ENCODE measurements at regions not wholly inside any gene's neighbourhood (a gene's known extent, or its start where the extent isn't known, plus 50 kb on each side); places are given as distances from the start of the nearest gene placed in this dataset.

GRCh38 chr3:64748244-64748904, 60.6 kb upstream of the ADAMTS9 start:
- no peaks in the 10 kb centered on the region for H3K27me3 ChIP-seq
- 30% methylated on average over 6 of the region's 6 CpGs for WGBS
- H3K4me3 ChIP-seq = no peak overlapping the region
- intact Hi-C loops (cut with DNase I) = loop anchor here (10.0 kb wide), 1 partner anchor 214 kb away; no protein-coding TSS in a partner anchor
- no peaks in the 10 kb centered on the region for H3K9me3 ChIP-seq
- peaks cover 0 to 42% (median 34%) of the 10 kb centered on the region in 4 donors for H3K4me1 ChIP-seq
- TF ChIP-seq CTCF (IDR thresholded peaks at IDR 0.05) (no peak), POLR2AphosphoS5 (IDR thresholded peaks at IDR 0.05) (peak in 1 of 2 donors; percentile 15)
- no peak for DNase-seq (ENCODE audit: extremely low spot score)
- no peaks in the 10 kb centered on the region for H3K36me3 ChIP-seq
- H3K27ac ChIP-seq (replicated peaks in 1 of 4) = peak overlapping the region in 3 of 4 donors; percentile 22 to 57 (median 51)

GRCh38 chr3:64747679-64748078, 59.9 kb upstream of the ADAMTS9 start:
- Histone ChIP-seq H3K27me3 (no peaks in the 10 kb centered on the region), H3K36me3 (no peaks in the 10 kb centered on the region), H3K4me1 (peaks cover 0 to 41% (median 37%) of the 10 kb centered on the region in 4 donors), H3K9me3 (no peaks in the 10 kb centered on the region), H3K4me3 (no peak overlapping the region), H3K27ac (replicated peaks in 1 of 4) (peak overlapping the region in 3 of 4 donors; percentile 22 to 57 (median 51))
- TF ChIP-seq POLR2AphosphoS5 (IDR thresholded peaks at IDR 0.05) (no peak), POLR2A (IDR thresholded peaks at IDR 0.05; ENCODE audit: low read depth) (no peak), EP300 (IDR thresholded peaks at IDR 0.05) (no peak), CTCF (IDR thresholded peaks at IDR 0.05) (no peak)
- WGBS = 64% methylated on average over 4 of the region's 4 CpGs
- DNase-seq (ENCODE audit: extremely low spot score) = no peak
- intact Hi-C loops (cut with DNase I) = loop anchor here (10.0 kb wide), 1 partner anchor 213 kb away; no protein-coding TSS in a partner anchor

- no peaks in the 10 kb centered on the region for H3K9me3 ChIP-seq
- intact Hi-C loops (cut with DNase I) = loop anchor here (10.0 kb wide), 1 partner anchor 209 kb away; no protein-coding TSS in a partner anchor
- no peaks in the 10 kb centered on the region for H3K36me3 ChIP-seq
- H3K4me1 ChIP-seq = peaks cover 0 to 55% (median 52%) of the 10 kb centered on the region in 4 donors
- no peak for DNase-seq (ENCODE audit: extremely low spot score)
- TF ChIP-seq EP300 (IDR thresholded peaks at IDR 0.05) (no peak), CTCF (IDR thresholded peaks at IDR 0.05) (no peak), POLR2A (IDR thresholded peaks at IDR 0.05; ENCODE audit: low read depth) (no peak), POLR2AphosphoS5 (IDR thresholded peaks at IDR 0.05) (no peak)
- H3K27ac ChIP-seq (replicated peaks in 1 of 4) = peak overlapping the region in 3 of 4 donors; percentile 10 to 41 (median 22)
- no peaks in the 10 kb centered on the region for H3K27me3 ChIP-seq
- 72% methylated on average over 4 of the region's 4 CpGs for WGBS
- no peak overlapping the region for H3K4me3 ChIP-seq
Measured at GRCh38 chr3:64743887-64744243, 56.1 kb upstream of the ADAMTS9 start.

GRCh38 chr3:64743156-64743886, 55.5 kb upstream of the ADAMTS9 start:
- DNase-seq (ENCODE audit: extremely low spot score) = no peak
- Histone ChIP-seq H3K27me3 (no peaks in the 10 kb centered on the region), H3K36me3 (no peaks in the 10 kb centered on the region), H3K4me3 (no peak overlapping the region), H3K9me3 (no peaks in the 10 kb centered on the region), H3K27ac (replicated peaks in 1 of 4) (peak overlapping the region; percentile 0 to 42 (median 32)), H3K4me1 (peaks cover 0 to 50% (median 47%) of the 10 kb centered on the region in 4 donors)
- intact Hi-C loops (cut with DNase I) = loop anchor here (10.0 kb wide), 1 partner anchor 209 kb away; no protein-coding TSS in a partner anchor
- WGBS = 65% methylated on average over 5 of the region's 5 CpGs
- TF ChIP-seq POLR2AphosphoS5 (IDR thresholded peaks at IDR 0.05) (no peak), CTCF (IDR thresholded peaks at IDR 0.05) (no peak), POLR2A (IDR thresholded peaks at IDR 0.05; ENCODE audit: low read depth) (no peak), EP300 (IDR thresholded peaks at IDR 0.05) (no peak)
